ENCODE measurements at regions not wholly inside any gene's neighbourhood (a gene's known extent, or its start where the extent isn't known, plus 50 kb on each side); places are given as distances from the start of the nearest gene placed in this dataset.
"Not testable (repeated sequence)": the region's sequence is repeated elsewhere in the genome, so short reads cannot be mapped to it uniquely, and the experiment has no call there.

GRCh38 chr6:50907565-50907964 lies 88.9 kb downstream of the TFAP2B start:
- Histone ChIP-seq H3K4me1 (ENCODE audit: low read length) (no peaks in the 10 kb centered on the region), H3K4me3 (ENCODE audit: low read length) (no peak overlapping the region), H3K4me2 (ENCODE audit: low read depth, low read length) (no peak overlapping the region), H3K9me2 (replicated peaks; ENCODE audit: insufficient read depth, low read length) (no peaks in the 10 kb centered on the region), H3K79me2 (ENCODE audit: low read length) (no peaks in the 10 kb centered on the region), H3F3A (ENCODE audit: insufficient read depth, low read length) (no peaks in the 10 kb centered on the region), H3K9ac (ENCODE audit: low read length) (no peak overlapping the region), H3K36me3 (replicated peaks; ENCODE audit: insufficient read depth, low read length) (no peaks in the 10 kb centered on the region), H3K27me3 (replicated peaks; ENCODE audit: insufficient read depth, low read length) (no peaks in the 10 kb centered on the region), H3K9me3 (replicated peaks; ENCODE audit: insufficient read depth, low read length) (no peaks in the 10 kb centered on the region), H4K20me1 (ENCODE audit: insufficient read depth, low read length) (no peaks in the 10 kb centered on the region), H2AFZ (ENCODE audit: low read length) (no peak overlapping the region), H3K27ac (ENCODE audit: low read length) (no peak overlapping the region)
- no peak for TF ChIP-seq EZH2 (optimal IDR thresholded peaks at IDR 0.05; ENCODE audit: low read depth, low read length)
- no peak for TF ChIP-seq CTCF (IDR thresholded peaks at IDR 0.05; ENCODE audit: low read length)
- TF ChIP-seq EZH2phosphoT487 (IDR thresholded peaks at IDR 0.05; ENCODE audit: low read length), result no peak
- DNase-seq, result no peak

GRCh38 chr6:50913105-50913770 lies 94.6 kb downstream of the TFAP2B start:
- Histone ChIP-seq H3K4me1 (ENCODE audit: low read length) (no peaks in the 10 kb centered on the region), H3K9ac (ENCODE audit: low read length) (no peak overlapping the region), H3K79me2 (ENCODE audit: low read length) (no peaks in the 10 kb centered on the region), H3K9me2 (replicated peaks; ENCODE audit: insufficient read depth, low read length) (no peaks in the 10 kb centered on the region), H3K4me3 (ENCODE audit: low read length) (no peak overlapping the region), H3K27me3 (replicated peaks; ENCODE audit: insufficient read depth, low read length) (no peaks in the 10 kb centered on the region), H4K20me1 (ENCODE audit: insufficient read depth, low read length) (no peaks in the 10 kb centered on the region), H3K4me2 (ENCODE audit: low read depth, low read length) (no peak overlapping the region), H3K27ac (ENCODE audit: low read length) (no peak overlapping the region), H3K9me3 (replicated peaks; ENCODE audit: insufficient read depth, low read length) (no peaks in the 10 kb centered on the region), H3K36me3 (replicated peaks; ENCODE audit: insufficient read depth, low read length) (no peaks in the 10 kb centered on the region), H3F3A (ENCODE audit: insufficient read depth, low read length) (no peaks in the 10 kb centered on the region), H2AFZ (ENCODE audit: low read length) (no peak overlapping the region)
- TF ChIP-seq EZH2 (optimal IDR thresholded peaks at IDR 0.05; ENCODE audit: low read depth, low read length) (no peak), CTCF (IDR thresholded peaks at IDR 0.05; ENCODE audit: low read length) (no peak), EZH2phosphoT487 (IDR thresholded peaks at IDR 0.05; ENCODE audit: low read length) (no peak)
- DNase-seq, result no peak

- H3K79me2 ChIP-seq (ENCODE audit: low read length); DNase-seq; H3K9me2 ChIP-seq (replicated peaks; ENCODE audit: insufficient read depth, low read length); H3K4me2 ChIP-seq (ENCODE audit: low read depth, low read length); H3K27me3 ChIP-seq (replicated peaks; ENCODE audit: insufficient read depth, low read length); H3F3A ChIP-seq (ENCODE audit: insufficient read depth, low read length); H3K4me1 ChIP-seq (ENCODE audit: low read length); H3K27ac ChIP-seq (ENCODE audit: low read length); H3K36me3 ChIP-seq (replicated peaks; ENCODE audit: insufficient read depth, low read length); H3K9me3 ChIP-seq (replicated peaks; ENCODE audit: insufficient read depth, low read length); H3K4me3 ChIP-seq (ENCODE audit: low read length); H2AFZ ChIP-seq (ENCODE audit: low read length); H4K20me1 ChIP-seq (ENCODE audit: insufficient read depth, low read length); H3K9ac ChIP-seq (ENCODE audit: low read length): not testable (repeated sequence)
Measured at GRCh38 chr6:50921378-50921777, 102.7 kb downstream of the TFAP2B start.

GRCh38 chr6:50921968-50922367 lies 103.3 kb downstream of the TFAP2B start:
- no peak overlapping the region for H3K4me2 ChIP-seq (ENCODE audit: low read depth, low read length)
- no peak for DNase-seq
- no peaks in the 10 kb centered on the region for H3K4me1 ChIP-seq (ENCODE audit: low read length)
- no peaks in the 10 kb centered on the region for H3K9me3 ChIP-seq (replicated peaks; ENCODE audit: insufficient read depth, low read length)
- no peaks in the 10 kb centered on the region for H4K20me1 ChIP-seq (ENCODE audit: insufficient read depth, low read length)
- H3K36me3 ChIP-seq (replicated peaks; ENCODE audit: insufficient read depth, low read length), result no peaks in the 10 kb centered on the region
- H2AFZ ChIP-seq (ENCODE audit: low read length), result no peak overlapping the region
- no peak overlapping the region for H3K4me3 ChIP-seq (ENCODE audit: low read length)
- no peak overlapping the region for H3K9ac ChIP-seq (ENCODE audit: low read length)
- TF ChIP-seq CTCF (IDR thresholded peaks at IDR 0.05; ENCODE audit: low read length) (no peak), EZH2 (optimal IDR thresholded peaks at IDR 0.05; ENCODE audit: low read depth, low read length) (no peak), EZH2phosphoT487 (IDR thresholded peaks at IDR 0.05; ENCODE audit: low read length) (no peak)
- H3F3A ChIP-seq (ENCODE audit: insufficient read depth, low read length), result no peaks in the 10 kb centered on the region
- H3K27me3 ChIP-seq (replicated peaks; ENCODE audit: insufficient read depth, low read length), result no peaks in the 10 kb centered on the region
- no peak overlapping the region for H3K27ac ChIP-seq (ENCODE audit: low read length)
- no peaks in the 10 kb centered on the region for H3K9me2 ChIP-seq (replicated peaks; ENCODE audit: insufficient read depth, low read length)
- H3K79me2 ChIP-seq (ENCODE audit: low read length), result no peaks in the 10 kb centered on the region
